ENCODE measurements at regions not wholly inside any gene's neighbourhood (a gene's known extent, or its start where the extent isn't known, plus 50 kb on each side); places are given as distances from the start of the nearest gene placed in this dataset.

GRCh38 chr13:84399320-84400085, 517.2 kb upstream of the SLITRK1 start:
- intact Hi-C loops (cut with DNase I), result no loop called here
- TF ChIP-seq POLR2A (IDR thresholded peaks at IDR 0.05) (no peak), CTCF (IDR thresholded peaks at IDR 0.05) (no peak)
- Histone ChIP-seq H3K27ac (no peak overlapping the region), H3K9me3 (peaks cover 0 to 20% (median 0%) of the 10 kb centered on the region in 12 donors), H3K4me1 (no peaks in the 10 kb centered on the region), H3K36me3 (no peaks in the 10 kb centered on the region), H3K27me3 (no peaks in the 10 kb centered on the region), H3K4me3 (no peak overlapping the region)
- ATAC-seq, result no peak
- 73 to 84% (median 81%) methylated on average over 7 of the region's 7 CpGs for WGBS, 4 donors
- no peak for DNase-seq

GRCh38 chr13:84393981-84394625, 511.8 kb upstream of the SLITRK1 start:
- TF ChIP-seq CTCF (IDR thresholded peaks at IDR 0.05) (no peak), POLR2A (IDR thresholded peaks at IDR 0.05) (no peak)
- Histone ChIP-seq H3K9me3 (peaks cover 0 to 42% (median 10%) of the 10 kb centered on the region in 12 donors), H3K27ac (no peak overlapping the region), H3K4me3 (no peak overlapping the region), H3K27me3 (no peaks in the 10 kb centered on the region), H3K36me3 (no peaks in the 10 kb centered on the region), H3K4me1 (no peaks in the 10 kb centered on the region)
- DNase-seq (no peak), ATAC-seq (no peak)
- 76 to 85% (median 80%) methylated on average over 4 of the region's 4 CpGs for WGBS, 4 donors
- intact Hi-C loops (cut with DNase I), result no loop called here

DNA sequence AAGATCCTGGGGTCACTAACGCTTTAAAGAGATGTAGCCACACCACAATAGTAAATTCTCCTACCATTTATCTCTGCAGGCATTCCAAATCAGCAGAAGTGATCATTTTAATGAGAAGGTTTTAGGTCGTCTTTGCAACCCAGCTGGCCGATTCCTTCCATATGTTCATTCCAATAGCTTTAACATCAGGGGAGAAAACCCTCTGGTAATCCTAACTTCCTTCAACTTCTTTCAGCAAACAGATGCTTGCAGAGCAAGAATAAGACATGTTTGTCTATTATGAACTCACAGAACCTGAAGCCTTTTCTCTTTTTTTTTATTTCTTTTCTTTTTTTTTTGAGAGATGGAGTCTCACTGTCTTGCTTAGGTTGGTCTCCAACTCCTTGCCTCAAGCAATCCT, 498.6 kb upstream of the SLITRK1 start:
- no peak for TF ChIP-seq POLR2A (IDR thresholded peaks at IDR 0.05)
- TF ChIP-seq CTCF (IDR thresholded peaks at IDR 0.05), result no peak
- no peaks in the 10 kb centered on the region for H3K27me3 ChIP-seq
- H3K27ac ChIP-seq, result no peak overlapping the region
- ATAC-seq (no peak), DNase-seq (no peak)
- peaks cover 0 to 18% (median 9%) of the 10 kb centered on the region in 12 donors for H3K9me3 ChIP-seq
- H3K4me3 ChIP-seq, result no peak overlapping the region
- 51 to 66% (median 52%) methylated on average over 3 of the region's 3 CpGs for WGBS, 4 donors
- H3K36me3 ChIP-seq, result no peaks in the 10 kb centered on the region
- intact Hi-C loops (cut with DNase I), result no loop called here
- H3K4me1 ChIP-seq, result no peaks in the 10 kb centered on the region

DNA sequence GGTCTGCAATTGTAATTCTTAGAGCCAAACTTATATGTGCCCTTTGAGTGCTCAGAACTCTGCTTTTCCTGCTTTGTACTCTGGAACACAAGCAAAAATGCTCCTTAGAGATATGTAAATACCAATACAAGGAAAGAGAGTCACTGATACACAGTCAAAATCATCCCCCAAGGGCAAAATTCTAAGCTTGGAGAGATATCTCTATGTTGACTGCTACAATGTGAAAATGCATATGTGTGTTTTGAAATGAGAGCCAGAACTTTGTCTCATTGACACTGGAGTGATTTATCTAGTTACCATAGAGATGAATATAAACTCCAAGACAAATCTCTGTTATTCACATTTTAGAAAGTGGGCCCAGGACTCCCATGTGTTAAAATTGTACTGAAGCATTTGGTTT, 494.8 kb upstream of the SLITRK1 start:
- no peaks in the 10 kb centered on the region for H3K4me1 ChIP-seq
- H3K4me3 ChIP-seq, result no peak overlapping the region
- H3K27me3 ChIP-seq, result no peaks in the 10 kb centered on the region
- H3K36me3 ChIP-seq, result no peaks in the 10 kb centered on the region
- TF ChIP-seq POLR2A (IDR thresholded peaks at IDR 0.05), result no peak
- no peak for TF ChIP-seq CTCF (IDR thresholded peaks at IDR 0.05)
- intact Hi-C loops (cut with DNase I), result no loop called here
- no peaks in the 10 kb centered on the region for H3K9me3 ChIP-seq
- ATAC-seq (no peak), DNase-seq (no peak)
- no peak overlapping the region for H3K27ac ChIP-seq
